C4-2B (cell line): ENCODE measurements at regions not wholly inside any gene's neighbourhood (a gene's known extent, or its start where the extent isn't known, plus 50 kb on each side); places are given as distances from the start of the nearest gene placed in this dataset.

Experiments used
- H3K27ac ChIP-seq: fragments of 450-650 bp; 2 replicates; pipeline ENCODE4 v1.5.1; 2017
- CTCF ChIP-seq: fragments of 450-650 bp; conservative IDR thresholded peaks from 2 replicates; pipeline ENCODE4 v1.5.1; 2017; ENCODE audit warnings: mild to moderate bottlenecking
- ZFX ChIP-seq: fragments of 450-650 bp; IDR thresholded peaks from 2 replicates; pipeline ENCODE4 v1.6.1; 2017

- TF ChIP-seq ZFX (no peak), CTCF (no peak)
- H3K27ac ChIP-seq: no peak overlapping the region
These were observed 574.6 kb upstream of the SLC35B3 start for GRCh38 chr6:9009931-9010330.

- no peak overlapping the region for H3K27ac ChIP-seq
- no peak for TF ChIP-seq CTCF
These were observed 571.7 kb upstream of the SLC35B3 start for GRCh38 chr6:9007027-9007426.

GRCh38 chr6:9002833-9003232 is 567.5 kb upstream of the SLC35B3 start:
- TF ChIP-seq CTCF: no peak
- no peak for TF ChIP-seq ZFX

GRCh38 chr6:8995156-8995555 is 559.8 kb upstream of the SLC35B3 start:
- TF ChIP-seq ZFX (no peak), CTCF (no peak)
- no peak overlapping the region for H3K27ac ChIP-seq

More at GRCh38 chr6:9002833-9003232, 567.5 kb upstream of the SLC35B3 start:
- H3K27ac ChIP-seq: no peak overlapping the region

- TF ChIP-seq CTCF (no peak), ZFX (no peak)
These were observed 557.8 kb upstream of the SLC35B3 start for GRCh38 chr6:8993111-8993510.

GRCh38 chr6:8991844-8992243 is 556.5 kb upstream of the SLC35B3 start:
- no peak for TF ChIP-seq ZFX
- TF ChIP-seq CTCF: no peak
- no peak overlapping the region for H3K27ac ChIP-seq

More at GRCh38 chr6:8993111-8993510, 557.8 kb upstream of the SLC35B3 start:
- H3K27ac ChIP-seq: no peak overlapping the region

- no peak overlapping the region for H3K27ac ChIP-seq
- TF ChIP-seq CTCF: no peak
- no peak for TF ChIP-seq ZFX
These were observed 554.7 kb upstream of the SLC35B3 start for GRCh38 chr6:8990075-8990474.
